GM19467 (cell line): ENCODE measurements at regions not wholly inside any gene's neighbourhood (a gene's known extent, or its start where the extent isn't known, plus 50 kb on each side); places are given as distances from the start of the nearest gene placed in this dataset.

Experiments used
- ATAC-seq: cut with Tn5 transposase; IDR thresholded peaks from one replicate; pipeline ENCODE4 v1.9.1; 2021; ENCODE audit warnings: mild to moderate bottlenecking, moderate library complexity; ENCODE audit not compliant: unreplicated experiment

- ATAC-seq: no peak
These were observed 994.0 kb downstream of the ARAP2 start for GRCh38 chr4:35250331-35250730.

GRCh38 chr4:35250761-35251160, 993.6 kb downstream of the ARAP2 start:
- ATAC-seq: no peak

GRCh38 chr4:35252071-35252470, 992.2 kb downstream of the ARAP2 start:
- ATAC-seq: no peak

GRCh38 chr4:35252866-35253265, 991.4 kb downstream of the ARAP2 start:
- ATAC-seq: no peak

GRCh38 chr4:35253331-35253730, 991.0 kb downstream of the ARAP2 start:
- ATAC-seq: no peak

- ATAC-seq: no peak
These were observed 957.9 kb downstream of the ARAP2 start for GRCh38 chr4:35286434-35286833.

GRCh38 chr4:35300996-35301774, 943.1 kb downstream of the ARAP2 start:
- no peak for ATAC-seq

GRCh38 chr4:35315419-35315818, 928.9 kb downstream of the ARAP2 start:
- no peak for ATAC-seq

GRCh38 chr4:35325908-35326453, 918.3 kb downstream of the ARAP2 start:
- ATAC-seq: no peak

GRCh38 chr4:35342833-35343232, 901.5 kb downstream of the ARAP2 start:
- ATAC-seq: no peak

- ATAC-seq: no peak
These were observed 897.0 kb downstream of the ARAP2 start for GRCh38 chr4:35347276-35347675.

- no peak for ATAC-seq
These were observed 886.2 kb downstream of the ARAP2 start for GRCh38 chr4:35358001-35358584.

- no peak for ATAC-seq
These were observed 879.9 kb downstream of the ARAP2 start for GRCh38 chr4:35364321-35364870.

- no peak for ATAC-seq
These were observed 879.1 kb downstream of the ARAP2 start for GRCh38 chr4:35365186-35365585.

- no peak for ATAC-seq
These were observed 844.4 kb downstream of the ARAP2 start for GRCh38 chr4:35399912-35400311.

GRCh38 chr4:35423104-35423503, 821.2 kb downstream of the ARAP2 start:
- ATAC-seq: no peak

GRCh38 chr4:35447474-35447873, 796.8 kb downstream of the ARAP2 start:
- no peak for ATAC-seq

- ATAC-seq: no peak
These were observed 785.3 kb downstream of the ARAP2 start for GRCh38 chr4:35459045-35459444.

- ATAC-seq: no peak
These were observed 782.2 kb downstream of the ARAP2 start for GRCh38 chr4:35461931-35462659.

- ATAC-seq: no peak
These were observed 780.9 kb downstream of the ARAP2 start for GRCh38 chr4:35463251-35463952.
